ENCODE measurements at regions not wholly inside any gene's neighbourhood (a gene's known extent, or its start where the extent isn't known, plus 50 kb on each side); places are given as distances from the start of the nearest gene placed in this dataset.
A peak's percentile ranks its signal among the peaks of the same experiment; 100 is the strongest.

GRCh38 chrX:132272826-132273225 lies 53.6 kb upstream of the RAP2C start:
- H3K27ac ChIP-seq, result peak overlapping the region in 1 of 4 donors; percentile 64
- DNase-seq, result no peak
- no peaks in the 10 kb centered on the region for H3K36me3 ChIP-seq
- H3K27me3 ChIP-seq, result no peaks in the 10 kb centered on the region
- TF ChIP-seq EP300 (IDR thresholded peaks at IDR 0.05), result no peak
- TF ChIP-seq POLR2A (IDR thresholded peaks at IDR 0.05), result no peak
- H3K4me1 ChIP-seq, result peaks cover 0 to 9% (median 2%) of the 10 kb centered on the region in 4 donors
- WGBS, 2 donors, result 91 to 96% methylated on average over 1 of the region's 1 CpG
- intact Hi-C loops (cut with DNase I), result no loop called here
- no peaks in the 10 kb centered on the region for H3K9me3 ChIP-seq
- no peak overlapping the region for H3K4me3 ChIP-seq

GRCh38 chrX:132271311-132271778 lies 52.1 kb upstream of the RAP2C start:
- H3K4me1 ChIP-seq, result peaks cover 0 to 9% (median 2%) of the 10 kb centered on the region in 4 donors
- H3K36me3 ChIP-seq, result no peaks in the 10 kb centered on the region
- no peaks in the 10 kb centered on the region for H3K27me3 ChIP-seq
- WGBS, 2 donors, result 56 to 69% methylated on average over 3 of the region's 3 CpGs
- no peak for TF ChIP-seq CTCF (IDR thresholded peaks at IDR 0.05)
- TF ChIP-seq POLR2AphosphoS5 (IDR thresholded peaks at IDR 0.05), result no peak
- TF ChIP-seq EP300 (IDR thresholded peaks at IDR 0.05), result no peak
- TF ChIP-seq POLR2A (IDR thresholded peaks at IDR 0.05), result no peak
- no peaks in the 10 kb centered on the region for H3K9me3 ChIP-seq
- peak overlapping the region; percentile 38 to 64 (median 45) for H3K27ac ChIP-seq
- no peak for DNase-seq
- no peak overlapping the region for H3K4me3 ChIP-seq
- intact Hi-C loops (cut with DNase I), result no loop called here

GRCh38 chrX:132270699-132271098 lies 51.5 kb upstream of the RAP2C start:
- peak; percentile 88 for DNase-seq
- WGBS, 2 donors, result 52 to 59% methylated on average over 3 of the region's 3 CpGs
- Histone ChIP-seq H3K27ac (peak overlapping the region in 3 of 4 donors; percentile 38 to 64 (median 50)), H3K4me1 (peaks cover 0 to 9% (median 2%) of the 10 kb centered on the region in 4 donors), H3K9me3 (no peaks in the 10 kb centered on the region), H3K27me3 (no peaks in the 10 kb centered on the region), H3K4me3 (no peak overlapping the region), H3K36me3 (no peaks in the 10 kb centered on the region)
- no peak for TF ChIP-seq POLR2A (IDR thresholded peaks at IDR 0.05)
- no peak for TF ChIP-seq CTCF (IDR thresholded peaks at IDR 0.05)
- peak; percentile 49 to 79 (median 66) for TF ChIP-seq POLR2AphosphoS5 (IDR thresholded peaks at IDR 0.05)
- intact Hi-C loops (cut with DNase I), result no loop called here

- TF ChIP-seq CTCF (IDR thresholded peaks at IDR 0.05) (no peak), EP300 (IDR thresholded peaks at IDR 0.05) (no peak), POLR2A (IDR thresholded peaks at IDR 0.05) (no peak), POLR2AphosphoS5 (IDR thresholded peaks at IDR 0.05) (no peak)
- Histone ChIP-seq H3K4me1 (peaks cover 0 to 9% (median 2%) of the 10 kb centered on the region in 4 donors), H3K27ac (peak overlapping the region in 1 of 4 donors; percentile 17), H3K9me3 (no peaks in the 10 kb centered on the region), H3K27me3 (no peaks in the 10 kb centered on the region), H3K4me3 (no peak overlapping the region), H3K36me3 (no peaks in the 10 kb centered on the region)
- intact Hi-C loops (cut with DNase I), result no loop called here
- 91 to 96% methylated on average over 2 of the region's 2 CpGs for WGBS, 2 donors
- DNase-seq, result no peak
These were observed 50.8 kb upstream of the RAP2C start for GRCh38 chrX:132270021-132270420.
